ENCODE measurements at regions not wholly inside any gene's neighbourhood (a gene's known extent, or its start where the extent isn't known, plus 50 kb on each side); places are given as distances from the start of the nearest gene placed in this dataset.

DNA sequence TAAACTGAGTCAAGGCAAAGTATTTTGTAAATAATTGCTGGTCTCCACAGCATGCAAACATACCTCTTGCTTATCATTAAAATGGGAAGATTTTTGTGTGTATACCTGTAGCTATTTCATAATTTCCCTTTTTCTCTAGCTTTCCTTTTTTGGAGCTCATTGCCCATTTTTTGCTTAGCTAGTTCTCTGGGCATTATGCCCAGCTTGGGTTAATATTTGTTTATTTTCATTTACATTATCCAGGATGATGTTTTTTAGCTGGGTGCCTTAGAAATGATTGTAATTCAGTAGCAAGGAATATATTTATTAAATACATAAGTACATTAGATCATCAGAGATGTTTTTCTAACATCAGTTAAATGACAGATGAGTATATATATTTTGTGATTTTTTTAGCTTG is 1271.7 kb upstream of the GBE1 start (continued):
- TF ChIP-seq FOXA1 (IDR thresholded peaks at IDR 0.05; ENCODE audit: borderline replicate concordance), result no peak
- no peak for TF ChIP-seq RFX1 (IDR thresholded peaks at IDR 0.05)

DNA sequence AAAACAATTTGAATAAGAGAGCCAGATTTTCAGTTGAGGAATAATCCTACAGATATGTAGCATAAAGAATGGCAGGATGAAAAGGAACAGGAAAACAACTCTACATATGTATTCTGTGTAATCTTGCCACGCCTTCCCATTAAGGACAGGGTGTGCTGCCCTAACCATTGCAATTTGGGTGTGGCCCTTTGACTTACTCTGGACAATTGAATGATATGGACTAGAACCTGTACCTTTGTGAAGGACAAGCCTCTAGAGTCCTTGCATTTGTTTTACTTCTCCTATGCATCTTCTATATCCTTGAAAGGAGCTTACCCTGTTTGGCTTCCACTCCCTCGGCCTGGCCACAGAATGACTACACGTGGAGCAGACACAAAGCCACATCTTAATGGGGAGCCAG is 1261.6 kb upstream of the GBE1 start:
- Histone ChIP-seq H3K4me3 (no peak overlapping the region), H3K79me2 (ENCODE audit: control insufficient read depth, insufficient read depth, low read length) (no peaks in the 10 kb centered on the region), H2AFZ (ENCODE audit: low read depth, low read length) (no peak overlapping the region), H3K27me3 (ENCODE audit: control insufficient read depth in 2 of 2, insufficient read depth in 2 of 2, low read length in 2 of 2) (no peaks in the 10 kb centered on the region), H3K9ac (ENCODE audit: insufficient read depth in 1 of 2, low read depth in 2 of 2, low read length in 2 of 2) (no peak overlapping the region), H3K4me2 (ENCODE audit: insufficient read depth, low read length) (no peak overlapping the region), H4K20me1 (replicated peaks; ENCODE audit: control insufficient read depth, insufficient read depth, low read length) (no peaks in the 10 kb centered on the region), H3K36me3 (ENCODE audit: control insufficient read depth, insufficient read depth, low read length) (no peaks in the 10 kb centered on the region), H3K27ac (ENCODE audit: extremely low read depth, low read depth, low read length) (no peak overlapping the region), H3K4me1 (replicated peaks in 1 of 2; ENCODE audit: control insufficient read depth in 2 of 2, insufficient read depth in 2 of 2, low read length in 2 of 2) (no peaks in the 10 kb centered on the region), H3K9me1 (ENCODE audit: control insufficient read depth, insufficient read depth, low read length) (no peaks in the 10 kb centered on the region), H3K9me3 (replicated peaks; ENCODE audit: control insufficient read depth, insufficient read depth, low read depth, low read length) (no peaks in the 10 kb centered on the region)
- ChIA-PET CTCF (ENCODE audit: low intra/inter-chr PET ratio) (no interaction called here), POLR2A (no interaction called here)
- in situ Hi-C loops (cut with MboI) (no loop called here), intact Hi-C loops (cut with micrococcal nuclease) (no loop called here)
- WGBS (ENCODE audit: insufficient coverage, low coverage, missing lambda C conversion rate), result 4% methylated on average over 3 of the region's 3 CpGs
- FAIRE-seq (no peak), ATAC-seq (no peak), DNase-seq (ENCODE audit: extremely low read depth in 1 of 4, low spot score in 3 of 4) (no peak)
- no peak for TF ChIP-seq RBM15 (IDR thresholded peaks at IDR 0.05; ENCODE audit: insufficient read depth, low read length)
- no peak for TF ChIP-seq ZC3H4 (CRISPR knock-in tag; IDR thresholded peaks at IDR 0.05; ENCODE audit: borderline replicate concordance)
- no peak for TF ChIP-seq KAT8 (IDR thresholded peaks at IDR 0.05; ENCODE audit: low read depth)
- TF ChIP-seq, protein P1, sequence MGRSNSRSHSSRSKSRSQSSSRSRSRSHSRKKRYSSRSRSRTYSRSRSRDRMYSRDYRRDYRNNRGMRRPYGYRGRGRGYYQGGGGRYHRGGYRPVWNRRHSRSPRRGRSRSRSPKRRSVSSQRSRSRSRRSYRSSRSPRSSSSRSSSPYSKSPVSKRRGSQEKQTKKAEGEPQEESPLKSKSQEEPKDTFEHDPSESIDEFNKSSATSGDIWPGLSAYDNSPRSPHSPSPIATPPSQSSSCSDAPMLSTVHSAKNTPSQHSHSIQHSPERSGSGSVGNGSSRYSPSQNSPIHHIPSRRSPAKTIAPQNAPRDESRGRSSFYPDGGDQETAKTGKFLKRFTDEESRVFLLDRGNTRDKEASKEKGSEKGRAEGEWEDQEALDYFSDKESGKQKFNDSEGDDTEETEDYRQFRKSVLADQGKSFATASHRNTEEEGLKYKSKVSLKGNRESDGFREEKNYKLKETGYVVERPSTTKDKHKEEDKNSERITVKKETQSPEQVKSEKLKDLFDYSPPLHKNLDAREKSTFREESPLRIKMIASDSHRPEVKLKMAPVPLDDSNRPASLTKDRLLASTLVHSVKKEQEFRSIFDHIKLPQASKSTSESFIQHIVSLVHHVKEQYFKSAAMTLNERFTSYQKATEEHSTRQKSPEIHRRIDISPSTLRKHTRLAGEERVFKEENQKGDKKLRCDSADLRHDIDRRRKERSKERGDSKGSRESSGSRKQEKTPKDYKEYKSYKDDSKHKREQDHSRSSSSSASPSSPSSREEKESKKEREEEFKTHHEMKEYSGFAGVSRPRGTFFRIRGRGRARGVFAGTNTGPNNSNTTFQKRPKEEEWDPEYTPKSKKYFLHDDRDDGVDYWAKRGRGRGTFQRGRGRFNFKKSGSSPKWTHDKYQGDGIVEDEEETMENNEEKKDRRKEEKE (IDR thresholded peaks at IDR 0.05; ENCODE audit: borderline replicate concordance in 1 of 2, control insufficient read depth in 1 of 2, low read depth in 2 of 2, low read length in 1 of 2), result no peak
- no peak for TF ChIP-seq ZNF143 (CRISPR knock-in tag; IDR thresholded peaks at IDR 0.05)
- BruUV-seq (replicated peaks), result no TSS peak
